A673 (cell line): ENCODE measurements at regions not wholly inside any gene's neighbourhood (a gene's known extent, or its start where the extent isn't known, plus 50 kb on each side); places are given as distances from the start of the nearest gene placed in this dataset.

Experiments used
- EZH2 ChIP-seq: fragments of 200-600 bp; sonication (generic); IDR thresholded peaks from 2 replicates; pipeline ENCODE4 v1.6.1; 2017; ENCODE audit warnings: borderline replicate concordance, low read depth, mild to moderate bottlenecking, mixed read lengths, antibody characterized with exemption, low read length; ENCODE audit not compliant: poor library complexity, severe bottlenecking
- TF ChIP-seq, protein P1 (sequence below): fragments of 300-800, 200-600 bp; sonication (generic); conservative IDR thresholded peaks from 2 replicates; pipeline ENCODE4 v1.5.1; 2017; ENCODE audit warnings: low read depth, mild to moderate bottlenecking, antibody characterized with exemption, low read length, moderate library complexity, mixed read lengths

DNA sequence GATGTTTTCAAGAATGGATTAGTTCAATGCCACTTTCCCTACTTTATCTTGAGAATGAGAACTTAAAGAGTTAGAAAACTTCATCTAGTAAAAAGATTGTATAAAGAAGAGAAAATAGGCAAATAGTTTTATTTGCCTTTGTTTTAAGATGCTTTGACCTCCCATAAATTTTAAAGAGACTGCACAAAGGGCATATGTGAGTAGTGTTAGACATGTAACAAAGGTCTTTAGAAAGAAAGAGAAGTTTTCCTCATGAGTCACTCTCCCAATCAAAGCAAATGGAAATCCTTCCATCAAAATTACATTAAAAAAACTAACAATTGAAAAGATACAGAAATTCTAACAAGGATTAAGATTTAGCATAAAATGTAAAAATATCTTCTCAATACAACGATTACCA is 381.8 kb upstream of the KIF2A start:
- TF ChIP-seq, protein P1, sequence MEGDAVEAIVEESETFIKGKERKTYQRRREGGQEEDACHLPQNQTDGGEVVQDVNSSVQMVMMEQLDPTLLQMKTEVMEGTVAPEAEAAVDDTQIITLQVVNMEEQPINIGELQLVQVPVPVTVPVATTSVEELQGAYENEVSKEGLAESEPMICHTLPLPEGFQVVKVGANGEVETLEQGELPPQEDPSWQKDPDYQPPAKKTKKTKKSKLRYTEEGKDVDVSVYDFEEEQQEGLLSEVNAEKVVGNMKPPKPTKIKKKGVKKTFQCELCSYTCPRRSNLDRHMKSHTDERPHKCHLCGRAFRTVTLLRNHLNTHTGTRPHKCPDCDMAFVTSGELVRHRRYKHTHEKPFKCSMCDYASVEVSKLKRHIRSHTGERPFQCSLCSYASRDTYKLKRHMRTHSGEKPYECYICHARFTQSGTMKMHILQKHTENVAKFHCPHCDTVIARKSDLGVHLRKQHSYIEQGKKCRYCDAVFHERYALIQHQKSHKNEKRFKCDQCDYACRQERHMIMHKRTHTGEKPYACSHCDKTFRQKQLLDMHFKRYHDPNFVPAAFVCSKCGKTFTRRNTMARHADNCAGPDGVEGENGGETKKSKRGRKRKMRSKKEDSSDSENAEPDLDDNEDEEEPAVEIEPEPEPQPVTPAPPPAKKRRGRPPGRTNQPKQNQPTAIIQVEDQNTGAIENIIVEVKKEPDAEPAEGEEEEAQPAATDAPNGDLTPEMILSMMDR, result no peak
- no peak for TF ChIP-seq EZH2
